C4-2B (cell line): ENCODE measurements at regions not wholly inside any gene's neighbourhood (a gene's known extent, or its start where the extent isn't known, plus 50 kb on each side); places are given as distances from the start of the nearest gene placed in this dataset.

Experiments
- CTCF ChIP-seq: fragments of 450-650 bp; conservative IDR thresholded peaks from 2 replicates; pipeline ENCODE4 v1.5.1; 2017; ENCODE audit warnings: mild to moderate bottlenecking
- ZFX ChIP-seq: fragments of 450-650 bp; IDR thresholded peaks from 2 replicates; pipeline ENCODE4 v1.6.1; 2017

- TF ChIP-seq CTCF (no peak), ZFX (no peak)
These were observed 120.4 kb upstream of the KRR1 start for GRCh38 chr12:75631831-75632230.
